DND-41 (cell line): ENCODE measurements at regions not wholly inside any gene's neighbourhood (a gene's known extent, or its start where the extent isn't known, plus 50 kb on each side); places are given as distances from the start of the nearest gene placed in this dataset.

Source experiments
- EZH2 ChIP-seq: IDR thresholded peaks from 3 replicates; pipeline ENCODE4 v1.6.1; 2012; ENCODE audit warnings: borderline replicate concordance, low read depth, mild to moderate bottlenecking, moderate library complexity, low read length, inconsistent platforms; ENCODE audit not compliant: severe bottlenecking
- TF ChIP-seq, protein P1 (sequence below): IDR thresholded peaks from 2 replicates; pipeline ENCODE4 v1.5.1; 2012; ENCODE audit warnings: borderline replicate concordance, low read length, moderate library complexity, mild to moderate bottlenecking; ENCODE audit not compliant: poor library complexity, severe bottlenecking; ENCODE audit errors: extremely low read depth

- TF ChIP-seq, protein P1, sequence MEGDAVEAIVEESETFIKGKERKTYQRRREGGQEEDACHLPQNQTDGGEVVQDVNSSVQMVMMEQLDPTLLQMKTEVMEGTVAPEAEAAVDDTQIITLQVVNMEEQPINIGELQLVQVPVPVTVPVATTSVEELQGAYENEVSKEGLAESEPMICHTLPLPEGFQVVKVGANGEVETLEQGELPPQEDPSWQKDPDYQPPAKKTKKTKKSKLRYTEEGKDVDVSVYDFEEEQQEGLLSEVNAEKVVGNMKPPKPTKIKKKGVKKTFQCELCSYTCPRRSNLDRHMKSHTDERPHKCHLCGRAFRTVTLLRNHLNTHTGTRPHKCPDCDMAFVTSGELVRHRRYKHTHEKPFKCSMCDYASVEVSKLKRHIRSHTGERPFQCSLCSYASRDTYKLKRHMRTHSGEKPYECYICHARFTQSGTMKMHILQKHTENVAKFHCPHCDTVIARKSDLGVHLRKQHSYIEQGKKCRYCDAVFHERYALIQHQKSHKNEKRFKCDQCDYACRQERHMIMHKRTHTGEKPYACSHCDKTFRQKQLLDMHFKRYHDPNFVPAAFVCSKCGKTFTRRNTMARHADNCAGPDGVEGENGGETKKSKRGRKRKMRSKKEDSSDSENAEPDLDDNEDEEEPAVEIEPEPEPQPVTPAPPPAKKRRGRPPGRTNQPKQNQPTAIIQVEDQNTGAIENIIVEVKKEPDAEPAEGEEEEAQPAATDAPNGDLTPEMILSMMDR = no peak
- TF ChIP-seq EZH2 = no peak
Measured at GRCh38 chr6:168147205-168147738, 68.3 kb upstream of the FRMD1 start.
